Activated T-helper 1 cell treated with anti-CD3 and anti-CD28 coated beads, Interleukin-2, amount 50 U/mL, for 16 hours (primary cell): ENCODE measurements at regions not wholly inside any gene's neighbourhood (a gene's known extent, or its start where the extent isn't known, plus 50 kb on each side); places are given as distances from the start of the nearest gene placed in this dataset.

Experiments used
- DNase-seq, 2 donors: peaks; one replicate each; pipeline ENCODE4 v3.0.0-alpha.2; 2020; ENCODE audit warnings: low read depth in 1 of 2, low spot score in 1 of 2

- DNase-seq = no peak
Measured at GRCh38 chr20:60313191-60313590, 355.0 kb downstream of the CDH26 start.

- no peak for DNase-seq
Measured at GRCh38 chr20:60313614-60314013, 355.4 kb downstream of the CDH26 start.

GRCh38 chr20:60314727-60315126 lies 356.5 kb downstream of the CDH26 start:
- no peak for DNase-seq

- DNase-seq = no peak
Measured at GRCh38 chr20:60316476-60317158, 358.4 kb downstream of the CDH26 start.

- DNase-seq = no peak
Measured at GRCh38 chr20:60317401-60317800, 359.2 kb downstream of the CDH26 start.

DNA sequence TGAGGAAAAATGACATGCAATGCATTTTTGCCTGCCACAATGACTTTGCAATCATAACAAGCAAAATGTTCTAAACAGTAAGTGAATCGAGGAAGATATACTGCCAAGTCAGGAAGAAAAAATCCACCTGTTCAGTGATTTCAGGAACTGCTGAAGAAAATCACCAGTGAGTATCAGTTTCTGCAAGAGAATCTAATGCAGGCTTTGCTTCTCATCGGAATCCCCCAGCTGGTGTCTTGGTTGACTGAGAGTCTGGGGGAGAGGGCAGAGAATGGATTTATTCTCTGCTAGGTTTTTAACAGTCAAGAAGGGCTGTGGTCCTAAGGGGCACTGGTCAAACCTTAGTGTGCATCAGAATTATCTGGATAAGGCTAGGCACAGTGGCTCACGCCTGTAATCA lies 363.4 kb downstream of the CDH26 start:
- no peak for DNase-seq

GRCh38 chr20:60326821-60327220 lies 368.6 kb downstream of the CDH26 start:
- DNase-seq = no peak

DNA sequence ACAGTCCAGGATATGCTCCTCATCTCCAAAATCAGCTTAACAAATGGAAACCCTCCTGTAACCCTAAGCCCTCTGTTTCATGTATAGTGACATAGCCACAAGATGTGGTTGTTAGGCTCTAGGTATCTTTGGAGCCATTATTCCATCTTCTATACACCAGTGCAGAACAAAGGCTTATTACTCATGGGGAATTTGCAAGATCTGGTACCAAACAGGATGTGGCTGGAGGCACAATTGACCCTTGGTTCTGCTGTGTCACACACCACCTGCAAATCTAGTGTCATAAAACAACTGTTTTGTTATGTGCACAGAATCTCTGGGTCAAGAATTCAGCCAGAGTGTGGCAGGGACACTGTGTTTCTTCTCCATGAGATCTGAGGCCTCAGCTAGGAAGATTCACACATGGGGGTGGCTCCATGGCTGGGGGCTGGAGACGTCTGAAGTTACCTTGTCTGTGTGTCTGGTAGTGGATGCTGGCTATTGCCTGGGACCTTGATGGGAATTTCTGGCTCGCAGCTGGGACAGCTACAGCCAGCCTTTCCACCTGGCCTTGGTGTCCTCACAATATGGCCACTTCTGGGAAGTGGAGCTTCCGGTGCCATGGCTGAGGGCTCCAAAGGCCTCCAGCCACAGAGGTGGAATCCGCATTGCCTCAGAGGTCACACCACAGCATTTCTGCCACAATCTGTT lies 369.9 kb downstream of the CDH26 start:
- DNase-seq = no peak

DNA sequence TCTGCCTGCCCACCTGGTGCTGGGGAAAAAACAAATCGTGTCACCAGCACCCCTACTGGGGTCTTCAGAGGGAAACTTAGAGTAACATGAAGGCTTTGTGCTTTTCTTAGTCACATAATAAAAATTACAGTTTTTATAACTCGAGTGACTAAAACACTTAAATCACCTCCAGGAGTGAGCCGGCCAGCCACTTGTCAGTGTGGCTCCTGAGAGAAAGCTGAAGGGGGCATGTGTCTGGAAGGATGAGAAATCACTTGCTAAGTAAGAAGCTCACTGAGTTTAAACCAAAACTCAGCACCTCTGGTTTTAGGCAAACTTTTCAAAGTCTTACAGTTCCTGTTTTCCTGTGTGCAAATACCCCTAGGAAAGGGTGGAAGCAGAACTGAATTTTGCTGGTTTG lies 372.2 kb downstream of the CDH26 start:
- no peak for DNase-seq

DNA sequence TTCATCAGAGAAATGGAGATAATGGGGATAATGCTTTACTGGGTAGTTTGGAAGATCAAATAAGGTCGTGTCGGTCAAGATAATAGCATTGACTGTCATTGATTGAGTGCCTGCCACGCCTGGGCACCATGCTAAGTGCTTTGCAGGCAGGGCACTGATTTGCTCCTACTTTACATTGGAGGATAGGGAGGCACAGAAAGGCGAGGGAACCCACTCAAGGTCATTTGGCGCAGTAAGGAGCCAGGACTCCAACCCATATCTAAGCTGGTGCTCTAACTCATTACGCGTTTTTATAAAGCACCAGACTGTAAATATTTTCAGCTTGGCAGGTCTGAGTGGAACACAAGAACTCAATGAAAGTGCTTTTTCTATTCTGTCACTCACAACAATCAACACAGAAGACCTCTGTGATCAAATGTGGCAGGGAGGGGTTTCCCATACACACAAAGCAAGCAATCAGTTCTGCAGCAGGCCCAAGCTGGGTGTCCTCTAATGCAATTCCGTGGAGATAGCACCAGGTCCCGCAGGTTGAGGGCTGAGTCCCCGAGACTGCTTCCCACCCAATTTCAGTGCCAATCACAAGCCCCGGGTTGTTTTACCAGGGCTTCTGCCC lies 373.6 kb downstream of the CDH26 start:
- DNase-seq = no peak

DNA sequence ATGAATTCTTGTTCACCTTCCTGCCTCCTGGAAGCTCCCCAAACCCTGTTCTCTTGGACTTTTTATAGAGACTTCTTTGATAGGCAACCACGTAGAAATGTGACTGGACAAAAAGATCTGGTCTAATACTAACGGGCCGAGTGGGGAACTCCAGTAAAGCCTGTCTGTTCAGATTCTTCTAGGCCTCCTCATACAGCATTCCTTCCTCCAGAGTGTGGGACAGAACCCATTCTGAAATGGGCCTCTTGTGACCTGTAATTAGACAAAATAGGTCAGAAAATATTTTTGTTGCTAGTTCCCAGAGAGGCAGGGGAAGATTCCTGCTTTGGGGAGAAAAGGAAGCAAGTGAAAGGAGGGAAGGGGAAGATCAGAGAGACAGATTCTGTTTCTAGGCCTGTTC lies 374.3 kb downstream of the CDH26 start:
- DNase-seq = no peak

DNA sequence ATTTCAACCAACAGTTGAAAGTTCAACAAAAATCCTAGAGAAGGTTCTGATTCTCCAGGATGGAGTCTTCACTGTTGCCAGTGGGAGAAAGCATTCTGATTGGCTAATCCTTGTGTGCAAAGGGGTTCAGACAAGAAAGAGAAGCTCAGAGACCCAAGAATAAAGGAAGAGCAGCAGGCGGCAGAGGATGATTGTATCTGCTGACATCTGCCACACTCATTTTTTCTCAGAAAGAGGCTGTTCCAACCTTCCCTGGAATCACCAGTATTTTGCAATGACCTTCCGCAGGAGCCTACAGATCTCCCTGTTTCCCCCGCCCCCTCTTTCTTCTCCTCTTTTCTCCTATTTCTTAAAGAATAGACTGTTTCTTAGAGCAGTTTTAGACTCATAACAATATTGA lies 376.7 kb downstream of the CDH26 start:
- DNase-seq = no peak

DNA sequence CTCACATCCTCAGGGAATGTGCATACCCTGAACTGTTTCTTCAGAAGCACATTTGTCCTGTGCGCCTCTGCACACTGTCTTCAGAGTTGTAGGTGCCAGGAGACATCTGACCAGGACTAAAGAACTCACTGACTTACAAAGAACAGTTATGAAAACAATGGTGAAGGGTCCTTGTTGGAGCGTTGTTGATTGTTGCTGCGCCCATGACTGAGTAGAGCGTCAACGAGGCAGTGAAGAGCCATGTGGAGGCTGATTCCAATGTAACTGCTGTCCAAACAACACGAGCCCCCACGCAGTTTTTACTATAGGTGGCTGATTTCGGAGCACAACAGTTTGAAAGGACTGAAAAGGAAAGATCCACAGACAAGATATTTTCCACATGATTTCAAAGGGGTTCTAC lies 380.3 kb downstream of the CDH26 start:
- no peak for DNase-seq

DNA sequence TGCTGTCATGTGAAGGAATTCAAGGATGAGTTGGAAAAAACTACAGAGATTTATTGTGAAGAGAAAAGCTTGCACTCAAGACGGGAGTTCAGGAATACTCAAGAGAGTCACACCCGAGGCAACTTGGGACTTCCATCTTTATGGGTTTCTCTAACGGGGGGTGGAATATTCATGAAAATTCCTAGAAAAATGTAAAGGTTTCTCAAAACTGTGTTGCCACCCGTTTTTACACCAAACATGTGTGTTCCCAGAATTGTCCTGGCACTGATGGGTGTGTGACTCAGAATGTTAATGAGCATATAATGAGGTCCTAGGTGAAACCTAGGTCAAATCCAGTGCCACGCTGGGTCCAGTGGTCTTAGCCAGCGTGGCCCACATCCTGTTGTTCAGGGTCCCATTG lies 381.5 kb downstream of the CDH26 start:
- DNase-seq = no peak

GRCh38 chr20:60340232-60340631 lies 382.0 kb downstream of the CDH26 start:
- no peak for DNase-seq

- DNase-seq = no peak
Measured at GRCh38 chr20:60341062-60341461, 382.8 kb downstream of the CDH26 start.

GRCh38 chr20:60345106-60345505 lies 386.9 kb downstream of the CDH26 start:
- DNase-seq = no peak

- no peak for DNase-seq
Measured at GRCh38 chr20:60349418-60349817, 391.2 kb downstream of the CDH26 start.

DNA sequence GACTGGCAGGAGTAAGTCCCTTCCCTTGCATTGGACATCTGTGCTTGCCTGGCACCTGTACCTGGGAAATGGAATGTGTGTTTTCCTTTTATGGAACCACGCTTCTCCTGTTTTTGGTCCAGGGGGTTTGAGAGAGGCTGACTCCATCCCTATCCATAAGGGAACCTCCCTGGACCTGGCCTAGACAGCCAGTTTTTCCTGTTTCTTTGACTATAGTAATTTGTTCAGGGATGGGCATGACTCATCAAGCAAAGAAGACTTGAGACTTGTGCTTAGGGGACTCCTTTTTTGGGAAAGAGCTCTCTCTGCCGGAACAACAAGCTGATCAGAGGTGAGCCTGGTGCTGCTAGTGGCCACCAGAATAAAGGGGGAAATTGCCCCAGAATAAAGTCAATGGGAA lies 393.8 kb downstream of the CDH26 start:
- DNase-seq = no peak

DNA sequence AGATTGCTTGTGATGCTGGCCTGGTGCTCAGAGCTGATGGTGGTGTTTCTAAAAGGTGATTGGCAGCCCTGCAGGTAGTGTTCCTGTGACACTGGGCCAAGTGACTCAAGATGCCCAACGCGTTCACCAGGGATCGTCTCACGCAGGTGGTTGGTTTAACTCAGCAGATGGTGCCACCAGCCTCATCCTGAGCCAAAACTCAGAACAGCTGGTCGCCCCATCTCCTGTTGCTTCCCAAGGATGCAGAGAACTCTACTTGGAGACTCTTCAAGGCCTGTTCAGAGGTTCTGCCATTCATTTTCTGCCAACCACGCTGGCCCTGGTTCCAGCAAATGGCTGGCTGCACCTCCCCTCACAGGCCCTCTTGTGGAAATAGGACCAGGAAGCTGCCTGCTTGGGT lies 394.4 kb downstream of the CDH26 start:
- no peak for DNase-seq

DNA sequence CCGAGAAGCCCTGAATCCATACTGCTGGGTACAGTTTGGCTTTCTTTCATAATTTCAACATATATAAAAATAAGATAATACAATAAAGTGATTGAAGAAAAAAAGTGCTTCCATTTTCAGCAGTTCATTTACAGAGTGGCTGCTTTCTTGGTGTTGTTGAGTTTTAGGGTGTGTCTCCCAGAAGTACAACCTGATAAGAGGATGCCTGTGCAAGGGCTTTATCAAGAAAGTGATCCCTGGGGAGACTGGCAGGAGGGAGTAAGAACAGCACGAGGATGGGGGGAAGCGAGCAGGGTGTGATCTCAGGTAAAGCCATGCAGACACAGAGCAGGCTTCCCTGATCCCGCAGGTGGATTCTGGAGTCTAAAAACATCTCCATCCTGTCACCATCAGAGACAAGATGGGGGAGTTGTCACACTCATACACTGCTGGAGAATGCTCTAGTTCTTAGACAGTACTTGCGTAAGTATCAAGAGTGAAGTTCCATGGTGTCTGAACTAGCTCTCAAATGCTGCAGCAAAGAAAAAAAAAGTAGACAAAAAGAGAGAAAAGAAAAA lies 395.9 kb downstream of the CDH26 start:
- no peak for DNase-seq

DNA sequence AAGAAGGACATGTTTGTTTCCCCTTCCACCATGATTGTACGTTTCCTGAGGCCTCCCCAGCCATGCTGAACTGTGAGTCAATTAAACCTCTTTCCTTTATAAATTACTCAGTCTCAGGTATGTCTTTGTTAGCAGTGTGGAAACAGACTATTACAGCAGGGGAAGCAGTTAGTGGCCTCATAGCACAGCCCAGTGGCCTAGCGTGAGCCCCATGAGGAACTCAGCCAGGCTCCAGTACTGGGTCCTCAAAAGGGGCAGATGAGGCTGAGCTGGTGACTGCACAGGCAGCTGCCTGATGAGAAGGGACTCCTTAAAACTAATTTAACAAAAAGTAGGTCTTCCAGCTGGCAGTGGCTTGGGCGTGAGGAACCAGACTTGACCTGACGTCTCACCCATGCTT lies 399.9 kb downstream of the CDH26 start:
- DNase-seq = no peak
